B cell (primary cell): ENCODE measurements at regions not wholly inside any gene's neighbourhood (a gene's known extent, or its start where the extent isn't known, plus 50 kb on each side); places are given as distances from the start of the nearest gene placed in this dataset.

Source experiments
- ATAC-seq: fragments of 200-7000 bp; cut with Tn5 transposase; one replicate; pipeline ENCODE4 v1.10.0; 2021; ENCODE audit warnings: low read depth, mild to moderate bottlenecking, moderate number of reproducible peaks, moderate library complexity
- CTCF ChIA-PET: fragments of 350-600 bp; sonication (Branson Sonifier 250); formaldehyde crosslinking; loops from one replicate; lab custom pipeline; 2021; ENCODE audit warnings: antibody characterized with exemption, inconsistent platforms; lab: Charles Lee
- POLR2A ChIA-PET: fragments of 350-600 bp; sonication (Branson Sonifier 250); formaldehyde crosslinking; loops from one replicate; lab custom pipeline; 2021; ENCODE audit warnings: antibody characterized with exemption; lab: Charles Lee
- DNase-seq: peaks from one replicate; pipeline ENCODE4 v3.0.0; 2013
- H2AFZ ChIP-seq: 2 replicates; pipeline ENCODE4 v1.6.1; 2012; ENCODE audit warnings: mild to moderate bottlenecking, low read depth, low read length; ENCODE audit not compliant: insufficient read depth, poor library complexity, severe bottlenecking
- H3K27ac ChIP-seq, 2 donors: 1 replicate in 1 of 2; 2 replicates in 1 of 2; pipeline ENCODE4 v1.5.1; 2012 to 2013; ENCODE audit warnings: low read length in 2 of 2, mild to moderate bottlenecking in 2 of 2, moderate library complexity in 1 of 2
- H3K27me3 ChIP-seq, 4 experiments: fragments of 200-600 bp in 1 of 4; sonication (generic) in 1 of 4; replicated peaks in 1 of 4; 1 replicate in 2 of 4; 2 replicates in 2 of 4; pipeline versions ENCODE4 v1.6.1 to v1.7.0; 2013 to 2016; ENCODE audit warnings: low read length in 3 of 4, mild to moderate bottlenecking in 2 of 4, mixed read lengths in 1 of 4, moderate library complexity in 1 of 4; ENCODE audit not compliant: insufficient read depth in 4 of 4, control insufficient read depth in 3 of 4; ENCODE audit errors: control extremely low read depth in 1 of 4
- H3K36me3 ChIP-seq, 2 experiments: replicated peaks in 1 of 2; 1 replicate in 1 of 2; 2 replicates in 1 of 2; pipeline versions ENCODE4 v1.6.1 to v1.7.1; 2013; ENCODE audit warnings: low read length in 1 of 2; ENCODE audit not compliant: insufficient read depth in 2 of 2, control insufficient read depth in 1 of 2; ENCODE audit errors: control extremely low read depth in 1 of 2, extremely low read depth in 1 of 2
- H3K4me1 ChIP-seq, 2 donors: fragments of 200-600 bp in 1 of 2; sonication (generic) in 1 of 2; 1 replicate in 1 of 2; 2 replicates in 1 of 2; pipeline versions ENCODE4 v1.5.1 to v1.6.1; 2013 to 2017; ENCODE audit warnings: low read length in 2 of 2; ENCODE audit not compliant: control insufficient read depth in 2 of 2, insufficient read depth in 2 of 2
- H3K4me2 ChIP-seq: replicated peaks from 2 replicates; pipeline ENCODE3; 2012; ENCODE audit warnings: mild to moderate bottlenecking, low read depth, low read length; ENCODE audit not compliant: poor library complexity, severe bottlenecking
- H3K4me3 ChIP-seq, 5 experiments: fragments of 200-600 bp in 1 of 5; sonication (generic) in 1 of 5; 1 replicate in 3 of 5; 2 replicates in 2 of 5; pipeline versions ENCODE4 v1.5.1 to v1.7.0; 2011 to 2016; ENCODE audit warnings: low read length in 4 of 5, mild to moderate bottlenecking in 4 of 5, low read depth in 2 of 5, control low read depth in 1 of 5, moderate library complexity in 1 of 5; ENCODE audit not compliant: insufficient read depth in 1 of 5; ENCODE audit errors: control extremely low read depth in 1 of 5, extremely low read depth in 1 of 5
- H3K79me2 ChIP-seq: fragments of 200-600 bp; sonication (generic); one replicate; pipeline ENCODE4 v1.6.0; 2016; ENCODE audit warnings: low read length; ENCODE audit not compliant: control insufficient read depth, insufficient read depth
- H3K9ac ChIP-seq: fragments of 200-600 bp; sonication (generic); 2 replicates; pipeline ENCODE4 v1.6.1; 2017; ENCODE audit warnings: mild to moderate bottlenecking, low read length, moderate library complexity
- H3K9me3 ChIP-seq, 3 donors: one replicate each; pipeline versions ENCODE4 v1.6.1 to v1.7.1; 2013; ENCODE audit warnings: low read length in 2 of 3; ENCODE audit not compliant: control insufficient read depth in 2 of 3, insufficient read depth in 1 of 3; ENCODE audit errors: control extremely low read depth in 1 of 3
- H4K20me1 ChIP-seq: 2 replicates; pipeline ENCODE4 v1.6.0; 2012; ENCODE audit warnings: mild to moderate bottlenecking, low read length; ENCODE audit not compliant: insufficient read depth, control insufficient read depth, poor library complexity, severe bottlenecking
- H3K27ac Mint-ChIP-seq: one replicate; pipeline ENCODE4 v1.8.0; 2021; ENCODE audit warnings: mixed read lengths
- H3K27me3 Mint-ChIP-seq: one replicate; pipeline ENCODE4 v1.8.0; 2021; ENCODE audit warnings: mixed read lengths
- H3K4me1 Mint-ChIP-seq: one replicate; pipeline ENCODE4 v1.8.0; 2021; ENCODE audit warnings: mixed read lengths
- H3K4me3 Mint-ChIP-seq: one replicate; pipeline ENCODE4 v1.8.0; 2021; ENCODE audit warnings: mixed read lengths
- H3K9me3 Mint-ChIP-seq: one replicate; pipeline ENCODE4 v1.8.0; 2022; ENCODE audit warnings: mixed read lengths; ENCODE audit not compliant: insufficient read depth
- CTCF ChIP-seq: fragments of 200-600 bp; IDR thresholded peaks from one replicate; pipeline ENCODE4 v1.8.0; 2022; ENCODE audit warnings: antibody characterized with exemption, mild to moderate bottlenecking
- EZH2 ChIP-seq: IDR thresholded peaks from 2 replicates; pipeline ENCODE4 v1.6.1; 2012; ENCODE audit warnings: borderline replicate concordance, low read depth, mild to moderate bottlenecking, moderate library complexity, low read length; ENCODE audit not compliant: insufficient read depth, poor library complexity, severe bottlenecking
- WGBS: methylation state at CpG from one replicate; pipeline ENCODE4 v1.1.5; 2013; ENCODE audit warnings: missing lambda C conversion rate; ENCODE audit not compliant: insufficient coverage; 5-methylcytosine and 5-hydroxymethylcytosine counted together
- intact Hi-C: fragments of 100-400 bp; cut with micrococcal nuclease; formaldehyde crosslinking; loops from one replicate; pipeline ENCODE4 v1.10.0; 2022

GRCh38 chr14:81834308-81834707, 300.7 kb upstream of the SEL1L start:
- Histone ChIP-seq H3K9ac (no peak overlapping the region), H3K4me1 (no peaks in the 10 kb centered on the region), H3K36me3 (no peaks in the 10 kb centered on the region), H4K20me1 (no peaks in the 10 kb centered on the region), H3K4me2 (no peak overlapping the region), H3K27me3 (no peaks in the 10 kb centered on the region), H2AFZ (no peak overlapping the region), H3K27ac (no peak overlapping the region), H3K79me2 (no peaks in the 10 kb centered on the region), H3K4me3 (no peak overlapping the region), H3K9me3 (peaks cover 1 to 13% (median 10%) of the 10 kb centered on the region in 3 donors)
- Mint-ChIP-seq H3K4me3 (no peak overlapping the region), H3K27ac (no peak overlapping the region), H3K4me1 (no peaks in the 10 kb centered on the region), H3K9me3 (peaks cover 6% of the 10 kb centered on the region), H3K27me3 (no peaks in the 10 kb centered on the region)
- POLR2A ChIA-PET = no interaction called here
- intact Hi-C loops = no loop called here
- ATAC-seq (no peak), DNase-seq (no peak)
- CTCF ChIA-PET = no interaction called here
- TF ChIP-seq CTCF = no peak
- no peak for TF ChIP-seq EZH2
- WGBS = 60% methylated on average over 1 of the region's 1 CpG

GRCh38 chr14:81837304-81837703, 303.7 kb upstream of the SEL1L start:
- no peaks in the 10 kb centered on the region for H3K4me1 Mint-ChIP-seq
- H3K36me3 ChIP-seq = no peaks in the 10 kb centered on the region
- intact Hi-C loops = no loop called here
- H4K20me1 ChIP-seq = no peaks in the 10 kb centered on the region
- H2AFZ ChIP-seq = no peak overlapping the region
- no peaks in the 10 kb centered on the region for H3K27me3 ChIP-seq
- ATAC-seq (no peak), DNase-seq (no peak)
- no peaks in the 10 kb centered on the region for H3K27me3 Mint-ChIP-seq
- ChIA-PET CTCF (no interaction called here), POLR2A (no interaction called here)
- no peak overlapping the region for H3K9ac ChIP-seq
- no peak for TF ChIP-seq EZH2
- TF ChIP-seq CTCF = no peak
- H3K27ac ChIP-seq = no peak overlapping the region
- no peak overlapping the region for H3K4me3 ChIP-seq
- H3K4me2 ChIP-seq = no peak overlapping the region
- H3K79me2 ChIP-seq = no peaks in the 10 kb centered on the region
- H3K9me3 ChIP-seq = peaks cover 1 to 10% (median 8%) of the 10 kb centered on the region in 3 donors
- no peaks in the 10 kb centered on the region for H3K4me1 ChIP-seq
- no peak overlapping the region for H3K27ac Mint-ChIP-seq
- WGBS = 71% methylated on average over 1 of the region's 4 CpGs
- peaks cover 3% of the 10 kb centered on the region for H3K9me3 Mint-ChIP-seq
- no peak overlapping the region for H3K4me3 Mint-ChIP-seq
